Astrocyte of the spinal cord (primary cell): ENCODE measurements at regions not wholly inside any gene's neighbourhood (a gene's known extent, or its start where the extent isn't known, plus 50 kb on each side); places are given as distances from the start of the nearest gene placed in this dataset.

Source experiments
- DNase-seq: peaks from one replicate; pipeline ENCODE4 v3.0.0; 2011; ENCODE audit warnings: low read depth, low spot score
- H3K4me3 ChIP-seq: 2 replicates; pipeline ENCODE4 v1.5.1; 2011; ENCODE audit warnings: low read depth, mild to moderate bottlenecking, low read length, moderate library complexity
- in situ Hi-C: cut with HindIII; loops from 2 replicates; pipeline ENCODE4 v1.10.0; 2017; ENCODE audit warnings: low sequenced_read_pairs
- TF ChIP-seq, protein P1 (sequence below): IDR thresholded peaks from 2 replicates; pipeline ENCODE4 v1.5.1; 2012; ENCODE audit warnings: low read depth, mild to moderate bottlenecking, low read length, inconsistent platforms

DNA sequence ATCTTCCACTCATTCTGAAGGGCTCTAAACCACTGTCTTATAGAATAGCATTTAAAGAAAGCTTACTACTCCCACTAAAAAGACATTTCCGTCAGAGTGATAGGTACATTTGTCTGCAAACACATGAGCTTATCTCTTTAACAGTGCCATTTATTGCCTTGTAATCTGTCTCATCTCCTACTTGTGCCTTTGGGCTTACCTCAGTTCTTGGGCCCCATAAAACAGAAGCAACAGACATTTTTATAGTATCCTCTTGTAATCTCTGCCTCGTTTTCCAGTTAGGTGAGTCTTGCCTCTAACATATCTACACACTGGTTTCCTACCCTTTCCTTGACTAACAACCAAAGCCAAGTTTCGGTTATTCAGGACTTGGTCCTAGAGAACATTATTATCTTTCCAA lies 681.4 kb upstream of the KIF2B start:
- DNase-seq: no peak
- TF ChIP-seq, protein P1, sequence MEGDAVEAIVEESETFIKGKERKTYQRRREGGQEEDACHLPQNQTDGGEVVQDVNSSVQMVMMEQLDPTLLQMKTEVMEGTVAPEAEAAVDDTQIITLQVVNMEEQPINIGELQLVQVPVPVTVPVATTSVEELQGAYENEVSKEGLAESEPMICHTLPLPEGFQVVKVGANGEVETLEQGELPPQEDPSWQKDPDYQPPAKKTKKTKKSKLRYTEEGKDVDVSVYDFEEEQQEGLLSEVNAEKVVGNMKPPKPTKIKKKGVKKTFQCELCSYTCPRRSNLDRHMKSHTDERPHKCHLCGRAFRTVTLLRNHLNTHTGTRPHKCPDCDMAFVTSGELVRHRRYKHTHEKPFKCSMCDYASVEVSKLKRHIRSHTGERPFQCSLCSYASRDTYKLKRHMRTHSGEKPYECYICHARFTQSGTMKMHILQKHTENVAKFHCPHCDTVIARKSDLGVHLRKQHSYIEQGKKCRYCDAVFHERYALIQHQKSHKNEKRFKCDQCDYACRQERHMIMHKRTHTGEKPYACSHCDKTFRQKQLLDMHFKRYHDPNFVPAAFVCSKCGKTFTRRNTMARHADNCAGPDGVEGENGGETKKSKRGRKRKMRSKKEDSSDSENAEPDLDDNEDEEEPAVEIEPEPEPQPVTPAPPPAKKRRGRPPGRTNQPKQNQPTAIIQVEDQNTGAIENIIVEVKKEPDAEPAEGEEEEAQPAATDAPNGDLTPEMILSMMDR: no peak
- in situ Hi-C loops: no loop called here
- H3K4me3 ChIP-seq: no peak overlapping the region

DNA sequence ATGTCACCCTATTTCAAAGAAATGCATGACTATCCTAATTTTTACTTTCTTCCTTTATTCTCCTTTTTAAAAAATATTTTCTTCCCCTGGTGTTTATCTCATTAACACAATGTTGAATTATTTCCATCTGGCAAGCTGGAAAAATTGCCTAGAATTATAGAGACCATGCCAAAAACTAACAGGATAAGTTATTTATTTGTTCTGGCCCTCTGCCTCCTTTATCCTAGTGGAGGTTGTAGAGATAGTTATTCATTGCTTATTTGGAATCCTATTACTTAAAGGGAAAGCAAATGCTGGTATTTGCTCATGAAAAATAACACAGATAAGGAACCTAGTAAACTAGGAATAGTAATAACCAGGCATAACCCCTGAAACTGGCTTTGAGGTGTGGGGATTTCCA lies 684.9 kb upstream of the KIF2B start:
- no peak overlapping the region for H3K4me3 ChIP-seq
- no peak for DNase-seq
- TF ChIP-seq, protein P1: no peak
- in situ Hi-C loops: no loop called here

DNA sequence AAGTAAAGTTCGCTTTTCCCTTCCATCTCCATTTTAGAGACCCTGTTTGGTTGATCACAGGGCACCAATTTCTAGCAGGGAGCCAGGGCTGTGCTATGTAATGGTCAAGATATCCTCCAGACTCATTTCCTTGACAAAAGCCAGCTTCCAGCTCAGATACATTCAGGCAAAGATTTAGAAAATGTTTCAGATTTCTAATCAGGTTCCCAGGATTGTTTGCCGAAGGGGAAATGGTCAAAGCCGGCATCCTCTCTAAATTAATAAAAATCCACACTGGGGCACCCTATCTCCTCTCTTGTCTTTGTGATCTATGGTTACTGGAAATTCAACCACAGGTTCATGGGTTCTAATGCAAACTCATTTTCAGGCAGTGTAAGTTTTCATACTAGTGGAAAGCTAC lies 686.8 kb upstream of the KIF2B start:
- DNase-seq: no peak
- in situ Hi-C loops: no loop called here
- TF ChIP-seq, protein P1: no peak
- no peak overlapping the region for H3K4me3 ChIP-seq

DNA sequence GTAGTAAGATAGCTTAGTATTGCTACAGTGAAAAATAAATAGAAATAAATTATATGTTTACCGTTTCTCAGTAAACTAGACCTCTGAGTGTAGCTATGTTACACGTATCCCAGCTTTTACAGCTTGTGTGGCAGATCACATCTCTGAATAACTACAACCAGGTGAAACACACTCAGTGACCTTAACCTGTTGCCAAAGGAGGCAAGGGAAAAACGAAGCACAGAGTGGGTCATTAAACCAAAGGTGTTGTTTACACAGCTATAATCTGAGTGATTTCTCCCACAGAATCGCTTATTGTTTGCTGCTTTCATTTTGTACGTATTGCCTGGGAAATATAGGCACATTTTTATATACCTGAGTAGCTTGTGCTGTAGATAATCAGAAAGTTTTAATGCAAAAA lies 688.2 kb upstream of the KIF2B start:
- TF ChIP-seq, protein P1: no peak
- in situ Hi-C loops: no loop called here
- no peak for DNase-seq
- H3K4me3 ChIP-seq: no peak overlapping the region

DNA sequence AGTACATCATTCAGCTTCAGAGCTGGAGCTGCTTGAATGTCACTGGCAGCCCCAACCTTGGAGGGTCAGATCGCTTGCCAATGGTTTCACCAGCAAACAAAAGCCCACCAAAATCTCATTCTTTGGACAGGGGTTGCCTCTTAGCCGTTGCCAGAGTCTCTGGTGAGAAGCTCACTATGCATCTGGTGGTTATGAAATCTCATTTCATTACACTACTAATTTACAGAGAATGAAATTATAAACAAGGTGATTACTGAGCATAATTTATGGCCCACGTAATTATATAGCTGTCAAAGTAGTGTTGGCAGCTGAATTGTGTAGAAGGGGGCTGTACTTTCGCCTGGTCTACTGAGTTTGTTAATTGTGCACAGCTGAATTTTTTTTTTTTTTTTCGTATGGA lies 688.9 kb upstream of the KIF2B start:
- no peak overlapping the region for H3K4me3 ChIP-seq
- in situ Hi-C loops: no loop called here
- DNase-seq: no peak
- TF ChIP-seq, protein P1: no peak

DNA sequence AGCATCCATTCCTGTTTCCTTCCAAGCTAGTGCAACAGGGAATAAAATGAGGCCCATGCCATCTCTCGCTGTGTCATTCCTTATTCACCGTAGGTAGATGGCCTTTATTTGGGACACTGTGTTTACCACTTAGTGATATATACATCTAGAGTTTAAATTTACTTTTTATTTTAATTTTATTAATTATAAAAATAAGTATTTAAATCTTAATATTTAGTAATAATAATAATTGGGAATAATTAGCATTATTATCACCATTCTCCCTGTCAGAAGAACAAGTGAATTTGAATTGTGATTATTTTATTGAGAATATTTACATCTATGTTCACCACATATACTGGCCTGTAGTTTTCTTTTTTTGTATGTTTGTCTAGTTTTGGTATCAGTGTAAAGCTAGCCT lies 692.9 kb upstream of the KIF2B start:
- H3K4me3 ChIP-seq: no peak overlapping the region
- TF ChIP-seq, protein P1: no peak
- in situ Hi-C loops: no loop called here
- no peak for DNase-seq

DNA sequence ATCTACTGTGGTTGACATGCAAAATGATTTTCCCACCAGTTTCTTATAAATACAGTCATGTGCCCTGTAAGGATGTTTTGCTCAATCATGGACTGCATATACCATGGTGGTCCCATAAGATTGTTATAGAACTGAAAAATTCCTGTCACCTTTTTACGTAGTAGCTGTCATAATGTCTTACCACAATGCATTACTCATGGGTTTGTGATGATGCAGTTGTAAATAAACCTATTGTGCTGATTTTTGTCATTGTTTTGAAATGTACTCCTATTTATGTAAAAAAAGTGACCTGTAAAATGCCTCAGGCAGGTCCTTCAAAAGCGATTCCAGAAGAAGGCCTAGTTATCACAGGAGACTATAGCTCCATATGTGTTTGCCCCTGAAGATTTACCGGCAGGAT lies 695.4 kb upstream of the KIF2B start:
- DNase-seq: no peak
- TF ChIP-seq, protein P1: no peak
- H3K4me3 ChIP-seq: no peak overlapping the region
- in situ Hi-C loops: no loop called here
